HepG2 (cell line): ENCODE measurements at regions not wholly inside any gene's neighbourhood (a gene's known extent, or its start where the extent isn't known, plus 50 kb on each side); places are given as distances from the start of the nearest gene placed in this dataset.

Experiments used
- ARNT ChIP-seq: fragments of 450-650 bp; IDR thresholded peaks from 2 replicates; pipeline ENCODE4 v1.6.1; 2017
- CERS6 ChIP-seq: sonication (generic); formaldehyde crosslinking; IDR thresholded peaks from 2 replicates; pipeline ENCODE4 v1.5.0; 2020; ENCODE audit warnings: missing genetic modification reagents
- ELF3 ChIP-seq: IDR thresholded peaks from 2 replicates; pipeline ENCODE4 v1.6.1; 2016; ENCODE audit warnings: missing genetic modification reagents, missing compliant biosample characterization
- FOXO1 ChIP-seq: sonication (generic); formaldehyde crosslinking; IDR thresholded peaks from 2 replicates; pipeline ENCODE4 v1.4.0; 2020; ENCODE audit warnings: missing genetic modification reagents
- HMGXB4 ChIP-seq, 2 experiments: sonication (generic) in 1 of 2; formaldehyde crosslinking in 1 of 2; IDR thresholded peaks; 2 replicates each; pipeline versions ENCODE4 v1.4.0 to v1.6.1; 2018 to 2020; ENCODE audit warnings: missing genetic modification reagents in 2 of 2, borderline replicate concordance in 1 of 2, low read depth in 1 of 2, mild to moderate bottlenecking in 1 of 2, missing biosample characterization in 1 of 2
- HNRNPK ChIP-seq: fragments of 200-400 bp; formaldehyde crosslinking; IDR thresholded peaks from 2 replicates; pipeline ENCODE4 v1.6.1; 2018; ENCODE audit warnings: low read length, low read depth, moderate library complexity, mild to moderate bottlenecking; ENCODE audit not compliant: poor library complexity, severe bottlenecking
- MXI1 ChIP-seq: IDR thresholded peaks from 3 replicates; pipeline ENCODE4 v1.6.1; 2012; ENCODE audit warnings: low read depth, low read length, inconsistent platforms, borderline replicate concordance
- PPARG ChIP-seq: conservative IDR thresholded peaks from 2 replicates; pipeline ENCODE4 v1.6.1; 2016; ENCODE audit warnings: missing biosample characterization, missing genetic modification reagents
- RELA ChIP-seq: sonication (generic); formaldehyde crosslinking; IDR thresholded peaks from 2 replicates; pipeline ENCODE4 v1.4.0; 2020; ENCODE audit warnings: missing genetic modification reagents
- REPIN1 ChIP-seq: sonication (generic); formaldehyde crosslinking; IDR thresholded peaks from 2 replicates; pipeline ENCODE4 v1.8.0; 2022; ENCODE audit warnings: missing genetic modification reagents, low read depth, mild to moderate bottlenecking, borderline replicate concordance
- SIX4 ChIP-seq: sonication (generic); formaldehyde crosslinking; IDR thresholded peaks from 2 replicates; pipeline ENCODE4 v1.4.0; 2020; ENCODE audit warnings: missing genetic modification reagents
- SPEN ChIP-seq: sonication (generic); formaldehyde crosslinking; IDR thresholded peaks from 2 replicates; pipeline ENCODE4 v1.5.1; 2020; ENCODE audit warnings: low read depth, mild to moderate bottlenecking, missing genetic modification reagents
- TRIM24 ChIP-seq: sonication (generic); formaldehyde crosslinking; IDR thresholded peaks from 2 replicates; pipeline ENCODE4 v1.8.0; 2022; ENCODE audit warnings: mild to moderate bottlenecking, missing genetic modification reagents
- ZBTB21 ChIP-seq: sonication (generic); formaldehyde crosslinking; IDR thresholded peaks from 2 replicates; pipeline ENCODE4 v1.4.0; 2020; ENCODE audit warnings: missing genetic modification reagents
- ZNF34 ChIP-seq: sonication (generic); formaldehyde crosslinking; IDR thresholded peaks from 2 replicates; pipeline ENCODE4 v1.4.0; 2020; ENCODE audit warnings: mild to moderate bottlenecking, missing genetic modification reagents, borderline replicate concordance
- ZNF597 ChIP-seq: sonication (generic); formaldehyde crosslinking; IDR thresholded peaks from 2 replicates; pipeline ENCODE4 v1.5.0; 2020; ENCODE audit warnings: missing genetic modification reagents
- ZNF792 ChIP-seq: IDR thresholded peaks from 2 replicates; pipeline ENCODE4 v1.6.1; 2016
- TF ChIP-seq, protein P1 (sequence below): sonication (generic); formaldehyde crosslinking; IDR thresholded peaks from 2 replicates; pipeline ENCODE4 v1.8.1; 2023; ENCODE audit warnings: mild to moderate bottlenecking, missing genetic modification reagents, borderline replicate concordance
- TF ChIP-seq, protein P2 (sequence below): sonication (generic); formaldehyde crosslinking; IDR thresholded peaks from 2 replicates; pipeline ENCODE4 v1.8.0; 2022; ENCODE audit warnings: missing genetic modification reagents, low read depth, mild to moderate bottlenecking, borderline replicate concordance

DNA sequence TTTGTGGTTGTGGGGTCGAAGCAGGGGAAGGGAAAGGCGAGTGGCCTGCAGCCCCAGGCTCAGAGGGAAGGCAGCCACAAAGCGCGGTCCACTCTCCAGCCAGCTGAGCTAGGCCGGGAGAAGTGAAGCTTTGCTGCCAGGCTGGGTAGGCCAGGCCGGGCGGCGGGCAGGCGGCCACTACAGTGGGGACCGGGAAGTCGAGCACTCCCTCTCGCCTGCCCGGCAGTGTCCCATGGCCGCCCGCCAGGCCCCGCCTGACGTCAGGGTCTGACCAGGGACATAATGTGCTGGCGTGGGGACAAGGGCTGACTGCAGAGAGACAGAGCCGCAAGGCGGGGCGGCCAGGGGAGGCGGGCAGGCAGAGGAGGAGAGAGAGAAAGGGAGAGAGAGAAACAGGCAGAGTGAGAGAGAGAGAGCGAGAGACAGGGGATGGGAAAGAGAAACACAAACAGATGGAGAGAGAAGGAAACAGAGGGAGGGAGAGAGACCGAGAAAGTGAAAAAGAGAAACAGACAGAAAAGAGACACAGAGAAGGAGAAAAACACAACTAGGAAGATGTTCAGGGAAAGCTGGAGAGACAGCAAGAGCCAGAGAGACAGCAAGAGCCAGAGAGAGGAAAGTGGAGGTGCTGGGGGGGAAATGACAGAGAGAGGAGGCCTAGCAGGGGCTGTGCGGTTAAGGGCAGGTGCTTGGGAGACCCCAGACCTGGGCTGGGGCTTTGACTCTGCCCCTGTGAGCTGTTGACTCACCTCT lies 94.5 kb upstream of the PTPN1 start (continued):
- TF ChIP-seq HNRNPK (peak; percentile 65), REPIN1 (CRISPR knock-in tag) (peak; percentile 90; the same call in 1 of the 2 replicates), ELF3 (CRISPR knock-in tag) (peak; percentile 66), ZBTB21 (CRISPR knock-in tag) (peak; percentile 85), MXI1 (peak; percentile 37; the same call in 1 of the 3 replicates), ZNF597 (CRISPR knock-in tag) (0 out of 2 replicates have a peak, but pooled peaks have one; percentile 34), RELA (CRISPR knock-in tag) (peak; percentile 69; the same call in 1 of the 2 replicates), SPEN (CRISPR knock-in tag) (peak; percentile 74; the same call in 1 of the 2 replicates), SIX4 (CRISPR knock-in tag) (0 out of 2 replicates have a peak, but pooled peaks have one; percentile 17), ZNF792 (0 out of 2 replicates have a peak, but pooled peaks have one; percentile 53), ARNT (0 out of 2 replicates have a peak, but pooled peaks have one; percentile 7), ZNF34 (CRISPR knock-in tag) (peak; percentile 89; the same call in 1 of the 2 replicates), TRIM24 (CRISPR knock-in tag) (no peak), HMGXB4 (CRISPR knock-in tag; IDR thresholded peaks at IDR 0.05; ENCODE audit: borderline replicate concordance in 1 of 2, low read depth in 1 of 2) (peak in 1 of 2 experiments; percentile 82), FOXO1 (CRISPR knock-in tag) (peak; percentile 41), CERS6 (CRISPR knock-in tag) (no peak), PPARG (CRISPR knock-in tag) (0 out of 2 replicates have a peak, but pooled peaks have one; percentile 48)
- TF ChIP-seq, protein P1, sequence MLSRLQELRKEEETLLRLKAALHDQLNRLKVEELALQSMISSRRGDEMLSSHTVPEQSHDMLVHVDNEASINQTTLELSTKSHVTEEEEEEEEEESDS (CRISPR knock-in tag), result peak; percentile 86; the same call in 1 of the 2 replicates
- TF ChIP-seq, protein P2, sequence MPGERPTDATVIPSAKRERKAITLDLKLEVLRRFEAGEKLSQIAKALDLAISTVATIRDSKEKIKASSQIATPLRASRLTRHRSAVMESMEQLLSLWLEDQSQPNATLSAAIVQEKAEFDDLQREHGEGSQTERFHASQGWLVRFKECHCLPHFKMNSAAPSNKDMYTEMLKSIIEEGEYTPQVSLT (CRISPR knock-in tag), result no peak; the same call in 1 of the 2 replicates
